Upper lobe of left lung (tissue), 6 donors: ENCODE measurements at regions not wholly inside any gene's neighbourhood (a gene's known extent, or its start where the extent isn't known, plus 50 kb on each side); places are given as distances from the start of the nearest gene placed in this dataset.

Experiments used
- ATAC-seq, 2 donors: fragments of 200-7000 bp; cut with Tn5 transposase; one replicate each; pipeline ENCODE4 v1.9.1; 2022; ENCODE audit warnings: mild to moderate bottlenecking in 2 of 2, moderate library complexity in 2 of 2; ENCODE audit not compliant: low FRiP score in 2 of 2
- DNase-seq, 2 donors: peaks; one replicate each; pipeline ENCODE4 v3.0.0-alpha.2; 2019 to 2020
- H3K27ac ChIP-seq, 4 donors: fragments of 200-600 bp; sonication (generic); one replicate each; pipeline ENCODE4 v1.5.1; 2016 to 2019
- H3K27me3 ChIP-seq, 4 donors: fragments of 200-600 bp; sonication (generic); one replicate each; pipeline ENCODE4 v1.5.1; 2017 to 2019
- H3K36me3 ChIP-seq, 4 donors: fragments of 200-600 bp; sonication (generic); one replicate each; pipeline ENCODE4 v1.5.1; 2016 to 2019
- H3K4me1 ChIP-seq, 4 donors: fragments of 200-600 bp; sonication (generic); one replicate each; pipeline ENCODE4 v1.5.1; 2018 to 2019
- H3K4me3 ChIP-seq, 4 donors: fragments of 200-600 bp; sonication (generic); one replicate each; pipeline ENCODE4 v1.5.1; 2017 to 2019; ENCODE audit warnings: mild to moderate bottlenecking in 2 of 4, moderate library complexity in 1 of 4
- H3K9me3 ChIP-seq, 4 donors: fragments of 200-600 bp; sonication (generic); one replicate each; pipeline ENCODE4 v1.5.1; 2018 to 2019
- EP300 ChIP-seq, 4 donors: sonication (generic); formaldehyde crosslinking; IDR thresholded peaks; one replicate each; pipeline ENCODE4 v1.5.1; 2017; ENCODE audit warnings: antibody characterized with exemption in 4 of 4, control low read depth in 2 of 4
- POLR2A ChIP-seq, 4 donors: fragments of 450-650 bp; IDR thresholded peaks; one replicate each; pipeline ENCODE4 v1.5.1; 2016 to 2017; ENCODE audit warnings: antibody characterized with exemption in 4 of 4, mild to moderate bottlenecking in 2 of 4
- POLR2AphosphoS5 ChIP-seq, 2 donors: sonication (generic); formaldehyde crosslinking; IDR thresholded peaks; one replicate each; pipeline ENCODE4 v1.5.1; 2017; ENCODE audit warnings: antibody characterized with exemption in 2 of 2
- whole genome bisulfite sequencing, 2 donors: methylation state at CpG; one replicate each; pipeline ENCODE4 v1.1.5; 2017 to 2018; 5-methylcytosine and 5-hydroxymethylcytosine counted together
- TF ChIP-seq, protein P1 (sequence below), 6 experiments: fragments of 450-650 bp in 4 of 6; fragments of 200-600 bp in 2 of 6; sonication (generic) in 2 of 6; IDR thresholded peaks; one replicate each; pipeline ENCODE4 v1.5.1; 2016 to 2019; ENCODE audit warnings: antibody characterized with exemption in 6 of 6
- donor health status: DM: no; HTN: no; CAD: no; lungs with moderate emphysema.
- donor health status: DM: no; HTN: yes; CAD: no; lungs with severe emphysema.

DNA sequence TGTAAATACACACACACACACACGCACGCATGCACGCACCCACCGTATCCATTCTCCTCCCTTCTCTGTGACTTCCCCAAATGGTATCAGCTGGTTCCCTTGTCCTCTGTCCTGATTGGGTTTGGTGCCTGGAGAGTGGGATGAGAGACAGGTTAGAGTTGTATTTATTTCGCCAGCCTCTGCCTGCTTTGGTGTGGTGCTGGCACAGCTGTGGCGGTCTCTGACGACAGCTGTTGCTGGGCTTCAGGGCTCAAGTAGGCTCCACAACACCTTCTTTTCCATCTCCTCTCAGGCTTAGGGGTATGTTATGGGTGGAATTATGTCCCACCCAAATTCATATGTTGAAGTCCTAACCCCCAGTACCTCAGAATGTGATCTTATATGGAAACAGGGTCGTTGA lies 94.9 kb upstream of the ITGA6 start:
- Histone ChIP-seq H3K27ac (no peak overlapping the region), H3K36me3 (no peaks in the 10 kb centered on the region), H3K27me3 (no peaks in the 10 kb centered on the region), H3K4me1 (peaks cover 0 to 21% (median 16%) of the 10 kb centered on the region in 4 donors), H3K4me3 (no peak overlapping the region), H3K9me3 (no peaks in the 10 kb centered on the region)
- ATAC-seq, result no peak
- 84 to 85% methylated on average over 8 of the region's 8 CpGs for WGBS, 2 donors
- no peak for DNase-seq
- TF ChIP-seq, protein P1, sequence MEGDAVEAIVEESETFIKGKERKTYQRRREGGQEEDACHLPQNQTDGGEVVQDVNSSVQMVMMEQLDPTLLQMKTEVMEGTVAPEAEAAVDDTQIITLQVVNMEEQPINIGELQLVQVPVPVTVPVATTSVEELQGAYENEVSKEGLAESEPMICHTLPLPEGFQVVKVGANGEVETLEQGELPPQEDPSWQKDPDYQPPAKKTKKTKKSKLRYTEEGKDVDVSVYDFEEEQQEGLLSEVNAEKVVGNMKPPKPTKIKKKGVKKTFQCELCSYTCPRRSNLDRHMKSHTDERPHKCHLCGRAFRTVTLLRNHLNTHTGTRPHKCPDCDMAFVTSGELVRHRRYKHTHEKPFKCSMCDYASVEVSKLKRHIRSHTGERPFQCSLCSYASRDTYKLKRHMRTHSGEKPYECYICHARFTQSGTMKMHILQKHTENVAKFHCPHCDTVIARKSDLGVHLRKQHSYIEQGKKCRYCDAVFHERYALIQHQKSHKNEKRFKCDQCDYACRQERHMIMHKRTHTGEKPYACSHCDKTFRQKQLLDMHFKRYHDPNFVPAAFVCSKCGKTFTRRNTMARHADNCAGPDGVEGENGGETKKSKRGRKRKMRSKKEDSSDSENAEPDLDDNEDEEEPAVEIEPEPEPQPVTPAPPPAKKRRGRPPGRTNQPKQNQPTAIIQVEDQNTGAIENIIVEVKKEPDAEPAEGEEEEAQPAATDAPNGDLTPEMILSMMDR (IDR thresholded peaks at IDR 0.05), result no peak
- TF ChIP-seq EP300 (IDR thresholded peaks at IDR 0.05) (no peak), POLR2A (IDR thresholded peaks at IDR 0.05) (no peak), POLR2AphosphoS5 (IDR thresholded peaks at IDR 0.05) (no peak)

DNA sequence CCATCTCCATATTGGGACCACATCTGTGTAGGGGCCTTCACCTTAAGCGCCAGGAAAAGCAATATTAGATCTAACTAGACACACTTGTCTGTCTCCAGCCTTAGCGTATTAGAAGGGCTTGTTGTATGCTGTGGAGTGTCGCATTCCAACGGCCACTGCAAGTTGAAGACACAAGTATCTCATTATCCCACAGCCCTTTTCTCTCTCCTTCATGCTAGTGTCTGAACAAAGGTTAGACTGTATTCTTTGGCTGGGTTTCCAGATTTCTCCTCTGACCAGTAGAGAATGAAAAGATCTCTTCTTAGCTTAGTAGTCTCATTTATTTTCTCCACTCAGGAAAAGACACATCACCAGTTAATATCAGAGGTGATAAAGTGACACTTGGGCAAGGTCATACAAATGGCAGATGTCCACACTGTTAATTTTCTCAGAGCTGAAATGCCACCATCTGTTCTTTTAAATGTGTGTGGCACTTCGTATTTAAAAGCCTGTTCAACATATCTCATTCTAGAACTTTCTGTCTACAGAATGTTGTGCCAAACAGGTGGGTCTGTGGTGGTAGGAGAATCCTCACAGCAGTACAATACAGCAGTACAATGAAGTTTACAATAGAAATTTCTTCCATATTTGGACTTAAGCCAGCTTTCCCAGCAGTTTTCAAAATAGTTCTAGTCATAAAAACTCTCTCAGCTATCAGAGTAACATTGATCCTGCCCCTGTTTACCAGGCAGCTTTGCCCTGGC lies 94.0 kb upstream of the ITGA6 start:
- DNase-seq, result no peak
- ATAC-seq, result no peak
- no peaks in the 10 kb centered on the region for H3K36me3 ChIP-seq
- no peaks in the 10 kb centered on the region for H3K9me3 ChIP-seq
- no peak overlapping the region for H3K27ac ChIP-seq
- H3K4me1 ChIP-seq, result peaks cover 0 to 21% (median 16%) of the 10 kb centered on the region in 4 donors
- TF ChIP-seq EP300 (IDR thresholded peaks at IDR 0.05) (no peak), POLR2AphosphoS5 (IDR thresholded peaks at IDR 0.05) (no peak), POLR2A (IDR thresholded peaks at IDR 0.05) (no peak)
- TF ChIP-seq, protein P1 (IDR thresholded peaks at IDR 0.05), result no peak
- WGBS, 2 donors, result 73 to 87% methylated on average over 5 of the region's 5 CpGs
- no peaks in the 10 kb centered on the region for H3K27me3 ChIP-seq
- no peak overlapping the region for H3K4me3 ChIP-seq

DNA sequence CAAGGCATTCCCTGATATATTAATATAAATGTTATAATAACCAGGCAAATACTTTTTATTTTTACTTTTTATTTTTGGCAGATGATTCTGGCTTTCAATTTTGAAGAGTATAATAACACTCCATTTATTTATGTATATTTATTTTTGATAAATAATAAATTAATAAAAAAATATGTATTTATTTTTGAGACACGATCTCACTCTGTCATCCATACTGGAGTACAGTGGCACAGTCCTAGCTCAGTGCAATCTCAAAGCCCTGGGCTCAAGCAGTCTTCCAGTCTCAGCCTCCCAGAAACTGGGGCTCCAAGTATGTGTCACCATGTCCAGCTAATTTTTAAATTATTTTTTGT lies 93.4 kb upstream of the ITGA6 start:
- Histone ChIP-seq H3K27me3 (no peaks in the 10 kb centered on the region), H3K9me3 (no peaks in the 10 kb centered on the region), H3K4me3 (no peak overlapping the region), H3K4me1 (peaks cover 0 to 21% (median 16%) of the 10 kb centered on the region in 4 donors), H3K27ac (no peak overlapping the region), H3K36me3 (no peaks in the 10 kb centered on the region)
- TF ChIP-seq EP300 (IDR thresholded peaks at IDR 0.05) (no peak), POLR2A (IDR thresholded peaks at IDR 0.05) (no peak), POLR2AphosphoS5 (IDR thresholded peaks at IDR 0.05) (no peak)
- TF ChIP-seq, protein P1 (IDR thresholded peaks at IDR 0.05), result no peak
- 81 to 93% methylated on average over 1 of the region's 1 CpG for WGBS, 2 donors
- DNase-seq (no peak), ATAC-seq (no peak)

DNA sequence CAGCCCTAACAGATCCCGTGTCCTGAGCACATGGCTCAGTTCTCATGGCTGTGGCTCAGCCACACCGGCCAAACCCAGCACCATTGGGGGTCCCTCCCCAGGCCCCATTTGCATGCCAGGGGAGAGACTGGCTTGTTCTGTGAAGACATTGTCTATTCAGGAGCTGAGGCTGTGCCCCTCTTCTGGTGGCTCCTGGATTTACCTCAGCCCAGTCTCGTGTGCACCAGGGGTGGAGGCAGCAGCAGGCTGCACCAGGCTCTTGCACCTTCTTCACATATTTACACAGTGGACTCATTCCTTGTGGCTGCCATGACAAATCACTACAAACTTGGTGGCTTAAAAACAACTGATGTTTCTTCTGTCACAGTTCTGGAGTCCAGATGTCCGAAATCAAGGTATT lies 92.4 kb upstream of the ITGA6 start:
- Histone ChIP-seq H3K36me3 (no peaks in the 10 kb centered on the region), H3K27ac (peak overlapping the region in 1 of 4 donors; percentile 12), H3K4me3 (no peak overlapping the region), H3K9me3 (no peaks in the 10 kb centered on the region), H3K4me1 (peaks cover 8 to 22% (median 15%) of the 10 kb centered on the region in 4 donors), H3K27me3 (no peaks in the 10 kb centered on the region)
- ATAC-seq, result no peak
- DNase-seq, result peak in 1 of 2 donors; percentile 16
- 75 to 100% methylated on average over 1 to 4 of the region's 4 CpGs for WGBS, 2 donors
- TF ChIP-seq POLR2A (IDR thresholded peaks at IDR 0.05) (no peak), EP300 (IDR thresholded peaks at IDR 0.05) (no peak), POLR2AphosphoS5 (IDR thresholded peaks at IDR 0.05) (no peak)

DNA sequence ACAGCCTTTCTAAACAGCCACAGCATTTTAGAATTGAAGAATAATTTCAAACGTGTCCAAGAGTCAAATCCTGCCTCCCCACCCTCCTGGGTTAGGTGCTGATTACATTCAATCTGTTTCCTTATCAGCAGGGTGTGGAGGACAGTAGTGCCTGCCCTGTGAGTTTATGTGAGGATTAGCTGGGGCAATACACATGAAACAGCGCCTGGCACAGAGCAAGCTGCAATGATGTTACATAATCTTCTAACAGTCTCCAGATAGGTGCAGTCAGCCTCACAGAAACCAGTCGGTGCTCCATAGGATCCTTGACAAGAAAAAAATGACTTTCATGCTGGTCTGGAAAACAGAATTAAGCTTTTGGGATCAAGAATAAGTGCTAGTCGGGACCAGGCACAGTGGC lies 91.7 kb upstream of the ITGA6 start:
- no peak overlapping the region for H3K4me3 ChIP-seq
- H3K36me3 ChIP-seq, result no peaks in the 10 kb centered on the region
- TF ChIP-seq EP300 (IDR thresholded peaks at IDR 0.05), result no peak
- TF ChIP-seq POLR2A (IDR thresholded peaks at IDR 0.05), result no peak
- TF ChIP-seq POLR2AphosphoS5 (IDR thresholded peaks at IDR 0.05), result no peak
- TF ChIP-seq, protein P1 (IDR thresholded peaks at IDR 0.05), result no peak
- 40 to 45% methylated on average over 4 of the region's 4 CpGs for WGBS, 2 donors
- peak overlapping the region in 1 of 4 donors; percentile 12 for H3K27ac ChIP-seq
- H3K27me3 ChIP-seq, result no peaks in the 10 kb centered on the region
- DNase-seq (no peak), ATAC-seq (no peak)
- H3K9me3 ChIP-seq, result no peaks in the 10 kb centered on the region
- peaks cover 12 to 30% (median 16%) of the 10 kb centered on the region in 4 donors for H3K4me1 ChIP-seq
